Left cardiac atrium (tissue), 4 donors: ENCODE measurements at regions not wholly inside any gene's neighbourhood (a gene's known extent, or its start where the extent isn't known, plus 50 kb on each side); places are given as distances from the start of the nearest gene placed in this dataset.

Source experiments
- ATAC-seq, 2 donors: fragments of 200-7000 bp; cut with Tn5 transposase; one replicate each; pipeline ENCODE4 v1.9.1; 2020; ENCODE audit warnings: mild to moderate bottlenecking in 2 of 2, moderate library complexity in 2 of 2
- DNase-seq: peaks from one replicate; pipeline ENCODE4 v3.0.0-alpha.2; 2020
- intact Hi-C, 2 donors: fragments of 100-400 bp; cut with DNase I; formaldehyde crosslinking; loops; one replicate each; pipeline versions ENCODE4 v1.14.1 to v1.15.1; 2022 to 2023
- donor health status: DM: no; HTN: yes; CAD: no.
- donor health status: DM: no; HTN: yes; CAD: no; lungs with severe emphysema.
- donor health status: DM: yes; HTN: yes; CAD: no.
- donor health status: Dilated cardiomyopathy.

- DNase-seq (peak; percentile 21), ATAC-seq (peak in 1 of 2 donors; percentile 55)
- intact Hi-C loops, result no loop called here
Observed at GRCh38 chr9:134226221-134226930, 62.0 kb upstream of the RNU6ATAC start.

GRCh38 chr9:134227451-134228411 lies 63.4 kb upstream of the RNU6ATAC start:
- intact Hi-C loops, result no loop called here
- ATAC-seq (no peak), DNase-seq (no peak)

GRCh38 chr9:134228649-134229048 lies 64.3 kb upstream of the RNU6ATAC start:
- intact Hi-C loops, result no loop called here
- DNase-seq (no peak), ATAC-seq (no peak)

- ATAC-seq (no peak), DNase-seq (no peak)
- intact Hi-C loops, result no loop called here
Observed at GRCh38 chr9:134229466-134230091, 65.2 kb upstream of the RNU6ATAC start.

GRCh38 chr9:134230092-134230941 lies 66.0 kb upstream of the RNU6ATAC start:
- DNase-seq (no peak), ATAC-seq (no peak)
- intact Hi-C loops, result no loop called here

- intact Hi-C loops, result no loop called here
- no peak for DNase-seq
- ATAC-seq, result no peak
Observed at GRCh38 chr9:134230942-134231325, 66.6 kb upstream of the RNU6ATAC start.

GRCh38 chr9:134231330-134231745 lies 67.0 kb upstream of the RNU6ATAC start:
- intact Hi-C loops, result no loop called here
- DNase-seq (no peak), ATAC-seq (peak in 1 of 2 donors; percentile 10)

- ATAC-seq (peak in 1 of 2 donors; percentile 2), DNase-seq (no peak)
- intact Hi-C loops, result no loop called here
Observed at GRCh38 chr9:134231767-134232166, 67.4 kb upstream of the RNU6ATAC start.

- intact Hi-C loops, result no loop called here
- ATAC-seq, result peak in 1 of 2 donors; percentile 36
- DNase-seq, result no peak
Observed at GRCh38 chr9:134233022-134233421, 68.7 kb upstream of the RNU6ATAC start.

GRCh38 chr9:134234001-134234660 lies 69.8 kb upstream of the RNU6ATAC start:
- no peak for DNase-seq
- no peak for ATAC-seq
- intact Hi-C loops, result no loop called here

- intact Hi-C loops, result no loop called here
- DNase-seq (no peak), ATAC-seq (no peak)
Observed at GRCh38 chr9:134234687-134235359, 70.5 kb upstream of the RNU6ATAC start.

- intact Hi-C loops, result no loop called here
- ATAC-seq (peak in 1 of 2 donors; percentile 16), DNase-seq (no peak)
Observed at GRCh38 chr9:134235366-134235765, 71.0 kb upstream of the RNU6ATAC start.

- DNase-seq (no peak), ATAC-seq (peak; percentile 21 to 54)
- intact Hi-C loops, result no loop called here
Observed at GRCh38 chr9:134236001-134236421, 71.6 kb upstream of the RNU6ATAC start.

- intact Hi-C loops, result no loop called here
- ATAC-seq (no peak), DNase-seq (no peak)
Observed at GRCh38 chr9:134236935-134237629, 72.7 kb upstream of the RNU6ATAC start.

GRCh38 chr9:134237630-134238265 lies 73.4 kb upstream of the RNU6ATAC start:
- no peak for DNase-seq
- intact Hi-C loops, result no loop called here
- no peak for ATAC-seq

- DNase-seq (no peak), ATAC-seq (no peak)
- intact Hi-C loops, result no loop called here
Observed at GRCh38 chr9:134239130-134239903, 75.0 kb upstream of the RNU6ATAC start.
